Kidney epithelial cell (primary cell): ENCODE measurements at regions not wholly inside any gene's neighbourhood (a gene's known extent, or its start where the extent isn't known, plus 50 kb on each side); places are given as distances from the start of the nearest gene placed in this dataset.

Experiments
- DNase-seq: peaks from one replicate; pipeline ENCODE4 v3.0.0-alpha.2; 2010; ENCODE audit warnings: low read depth
- H3K27me3 ChIP-seq: 2 replicates; pipeline ENCODE4 v1.6.0; 2011; ENCODE audit warnings: low read length; ENCODE audit not compliant: control insufficient read depth, insufficient read depth
- H3K36me3 ChIP-seq: 2 replicates; pipeline ENCODE4 v1.5.1; 2011; ENCODE audit warnings: low read length; ENCODE audit not compliant: control insufficient read depth, insufficient read depth
- H3K4me3 ChIP-seq: 2 replicates; pipeline ENCODE4 v1.5.1; 2011; ENCODE audit warnings: low read depth, mild to moderate bottlenecking, control low read depth, low read length
- CTCF ChIP-seq: IDR thresholded peaks from 2 replicates; pipeline ENCODE4 v1.5.1; 2011; ENCODE audit warnings: mild to moderate bottlenecking, moderate library complexity, low read length, control low read depth, inconsistent platforms; ENCODE audit not compliant: insufficient read depth, poor library complexity, severe bottlenecking

DNA sequence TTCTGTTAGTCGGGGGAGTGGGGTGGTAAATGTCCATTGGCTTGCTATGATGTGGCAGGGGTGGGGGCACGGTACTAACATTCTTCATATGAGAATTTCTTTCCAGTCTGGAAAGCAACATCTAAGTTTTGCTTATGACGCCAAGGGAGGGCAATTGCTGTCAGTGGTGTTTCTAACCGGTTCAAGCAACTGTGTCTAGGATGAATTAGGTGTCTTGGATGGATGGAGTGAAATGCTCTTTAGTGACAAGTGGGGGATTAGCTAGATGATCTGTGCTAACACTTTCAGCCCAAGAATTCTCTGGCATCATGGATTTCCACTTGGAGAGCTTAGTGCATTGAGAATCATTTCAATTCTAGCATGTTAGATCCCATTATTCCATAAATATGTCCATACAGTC is 262.6 kb upstream of the SORL1-AS1 start:
- Histone ChIP-seq H3K27me3 (no peaks in the 10 kb centered on the region), H3K4me3 (no peak overlapping the region), H3K36me3 (no peaks in the 10 kb centered on the region)
- DNase-seq, result no peak
- no peak for TF ChIP-seq CTCF

DNA sequence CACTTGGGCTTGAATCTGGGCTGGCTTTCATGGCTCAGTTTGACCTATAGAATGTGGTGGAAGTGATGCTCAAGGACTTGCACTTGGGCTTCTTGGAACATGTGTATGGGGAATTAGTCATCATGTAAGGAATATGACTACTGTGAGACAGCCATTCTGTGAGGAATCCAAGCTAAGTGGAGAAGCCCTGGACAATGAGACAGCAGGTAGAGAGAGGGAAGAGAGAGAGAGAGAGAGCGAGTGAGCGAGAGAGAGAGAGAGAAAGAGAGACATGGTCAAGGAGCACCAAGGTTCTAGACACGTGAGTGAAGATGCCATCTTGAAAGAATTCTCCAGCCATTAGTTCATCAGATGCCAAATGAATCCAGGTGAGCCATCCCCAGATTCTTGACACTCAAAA is 261.6 kb upstream of the SORL1-AS1 start:
- no peak for TF ChIP-seq CTCF
- H3K4me3 ChIP-seq, result no peak overlapping the region
- DNase-seq, result no peak

DNA sequence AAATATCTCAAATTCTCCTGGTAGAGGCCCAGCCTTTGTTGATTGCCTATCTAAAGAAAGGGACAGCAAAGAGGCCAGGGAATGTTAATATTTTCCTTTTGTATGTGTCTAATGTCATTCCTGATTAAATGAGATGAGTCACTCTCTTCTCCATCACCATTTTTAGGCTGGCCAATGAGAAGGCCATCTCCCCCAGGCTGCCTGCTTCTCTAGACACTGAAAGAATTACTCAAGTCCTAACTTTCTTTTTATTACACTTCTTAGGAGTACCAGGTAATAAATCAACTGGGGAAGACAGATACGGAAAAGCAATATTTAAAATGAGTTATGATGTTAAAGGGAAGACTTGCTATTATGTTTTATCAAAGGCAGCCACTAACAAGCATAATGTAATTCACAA is 259.2 kb upstream of the SORL1-AS1 start:
- H3K36me3 ChIP-seq, result no peaks in the 10 kb centered on the region
- H3K4me3 ChIP-seq, result no peak overlapping the region
- H3K27me3 ChIP-seq, result no peaks in the 10 kb centered on the region
- no peak for TF ChIP-seq CTCF
- DNase-seq, result no peak

More for the DNA sequence above, 261.6 kb upstream of the SORL1-AS1 start:
- no peaks in the 10 kb centered on the region for H3K36me3 ChIP-seq
- no peaks in the 10 kb centered on the region for H3K27me3 ChIP-seq

DNA sequence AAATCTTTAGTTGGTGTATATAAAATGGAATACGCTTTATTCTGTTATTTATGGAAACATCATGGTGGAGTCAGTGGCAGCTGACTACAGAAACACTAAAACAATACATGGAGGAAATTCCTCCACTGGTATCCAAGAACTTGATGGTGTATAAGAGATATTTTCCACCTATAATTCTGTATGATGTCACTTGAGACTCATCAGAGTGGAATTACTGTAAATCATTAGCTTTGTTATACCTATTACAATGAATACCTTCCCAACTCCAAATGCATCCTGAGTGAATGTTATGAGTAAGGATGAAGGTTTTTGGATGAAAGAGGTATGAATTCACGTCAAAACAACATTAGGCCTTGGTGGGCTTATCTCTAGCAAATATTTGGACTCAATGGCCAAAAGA is 258.5 kb upstream of the SORL1-AS1 start:
- DNase-seq, result peak; percentile 21

DNA sequence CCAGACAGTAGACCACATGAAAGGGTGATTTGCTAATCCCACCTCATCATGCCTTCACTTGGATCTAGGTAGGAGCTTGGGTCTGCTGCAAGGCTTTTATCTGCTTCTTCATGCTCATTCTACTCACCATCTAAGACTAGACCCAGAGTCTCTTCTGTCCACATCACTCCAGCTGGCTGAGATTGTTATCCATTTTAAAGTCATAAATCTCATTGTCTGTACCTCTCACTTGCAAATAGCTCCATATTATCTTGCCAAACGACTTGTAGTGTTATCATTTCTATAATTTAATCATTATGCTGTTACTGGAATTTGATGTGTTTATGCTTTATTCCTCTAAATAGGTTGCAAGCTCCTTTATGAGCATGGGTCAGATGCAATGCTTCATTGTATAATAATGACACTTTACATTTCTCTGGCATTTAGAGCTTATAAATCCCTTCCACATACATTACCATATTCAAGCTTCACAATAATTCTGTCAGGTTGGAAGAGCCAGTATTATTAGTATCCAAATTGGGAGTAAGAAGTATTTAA is 254.2 kb upstream of the SORL1-AS1 start:
- Histone ChIP-seq H3K4me3 (no peak overlapping the region), H3K36me3 (no peaks in the 10 kb centered on the region), H3K27me3 (no peaks in the 10 kb centered on the region)
- DNase-seq, result no peak
- TF ChIP-seq CTCF, result no peak

More for the DNA sequence above, 258.5 kb upstream of the SORL1-AS1 start:
- no peak for TF ChIP-seq CTCF
- H3K4me3 ChIP-seq, result no peak overlapping the region
- no peaks in the 10 kb centered on the region for H3K27me3 ChIP-seq
- no peaks in the 10 kb centered on the region for H3K36me3 ChIP-seq

GRCh38 chr11:121703201-121703600 is 250.4 kb upstream of the SORL1-AS1 start:
- no peak overlapping the region for H3K4me3 ChIP-seq
- TF ChIP-seq CTCF, result no peak
- H3K36me3 ChIP-seq, result no peaks in the 10 kb centered on the region
- no peaks in the 10 kb centered on the region for H3K27me3 ChIP-seq
- DNase-seq, result no peak
